IPS-18a (cell line): ENCODE measurements at regions not wholly inside any gene's neighbourhood (a gene's known extent, or its start where the extent isn't known, plus 50 kb on each side); places are given as distances from the start of the nearest gene placed in this dataset.

Experiments used
- H3K27ac ChIP-seq: one replicate; pipeline ENCODE4 v1.5.1; 2013; ENCODE audit warnings: low read length
- H3K27me3 ChIP-seq: one replicate; pipeline ENCODE4 v1.6.1; 2013; ENCODE audit warnings: mild to moderate bottlenecking, low read length; ENCODE audit not compliant: control insufficient read depth, insufficient read depth
- H3K36me3 ChIP-seq: one replicate; pipeline ENCODE4 v1.6.1; 2013; ENCODE audit warnings: low read depth, low read length; ENCODE audit not compliant: control insufficient read depth
- H3K4me1 ChIP-seq: one replicate; pipeline ENCODE4 v1.6.1; 2013; ENCODE audit warnings: low read depth, low read length; ENCODE audit not compliant: control insufficient read depth
- H3K4me3 ChIP-seq: one replicate; pipeline ENCODE4 v1.5.1; 2013; ENCODE audit warnings: low read length
- H3K9ac ChIP-seq: one replicate; pipeline ENCODE4 v1.6.1; 2013; ENCODE audit warnings: mild to moderate bottlenecking, low read length, moderate library complexity
- H3K9me3 ChIP-seq: one replicate; pipeline ENCODE4 v1.6.1; 2013; ENCODE audit warnings: low read depth, low read length; ENCODE audit not compliant: control insufficient read depth

DNA sequence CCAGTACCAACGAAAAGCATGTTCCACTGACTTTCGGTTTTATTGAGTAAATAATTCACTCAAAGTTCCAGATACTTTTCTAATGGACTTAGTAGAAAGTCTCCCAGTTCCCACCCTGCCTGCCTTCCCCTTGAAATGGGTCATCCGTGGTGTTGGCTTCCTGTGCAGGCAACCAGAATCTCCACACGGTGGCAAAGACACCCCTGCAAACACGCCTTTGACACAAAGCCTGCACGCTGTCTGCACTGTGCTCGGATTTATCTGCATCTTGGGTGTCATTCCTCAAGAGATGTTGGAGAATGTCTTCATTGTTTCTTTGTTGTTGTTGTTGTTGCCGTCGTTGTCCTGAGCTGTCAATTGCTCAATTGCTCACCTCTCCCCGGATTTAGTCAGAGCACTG, 150.0 kb upstream of the IRX2 start:
- H3K27me3 ChIP-seq: no peaks in the 10 kb centered on the region
- no peak overlapping the region for H3K27ac ChIP-seq
- no peaks in the 10 kb centered on the region for H3K9me3 ChIP-seq
- no peak overlapping the region for H3K4me3 ChIP-seq
- H3K36me3 ChIP-seq: no peaks in the 10 kb centered on the region
- peaks cover 3% of the 10 kb centered on the region for H3K4me1 ChIP-seq
- no peak overlapping the region for H3K9ac ChIP-seq

DNA sequence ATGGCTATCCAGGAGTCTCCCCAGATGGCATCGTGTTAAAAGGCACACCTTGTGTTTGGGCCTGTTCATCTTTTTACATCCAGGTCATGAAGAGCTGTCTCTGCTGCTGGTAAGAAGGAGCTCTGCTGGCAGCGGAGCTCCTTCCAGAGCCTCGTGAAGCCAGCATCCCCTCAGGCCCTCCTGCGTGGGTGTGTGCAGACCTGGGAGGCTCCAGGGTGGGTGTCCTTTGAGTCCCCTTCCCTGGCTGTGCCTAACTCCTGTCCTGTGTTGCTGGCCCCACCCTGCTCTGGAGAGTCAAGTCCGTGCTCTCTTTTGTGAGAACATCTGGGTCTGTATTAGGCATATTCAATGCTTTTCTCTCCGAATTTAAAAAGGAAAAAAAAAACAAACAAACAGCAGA, 149.6 kb upstream of the IRX2 start:
- no peak overlapping the region for H3K9ac ChIP-seq
- H3K4me1 ChIP-seq: peaks cover 3% of the 10 kb centered on the region
- no peak overlapping the region for H3K4me3 ChIP-seq
- H3K36me3 ChIP-seq: no peaks in the 10 kb centered on the region
- no peaks in the 10 kb centered on the region for H3K9me3 ChIP-seq
- no peak overlapping the region for H3K27ac ChIP-seq
- H3K27me3 ChIP-seq: no peaks in the 10 kb centered on the region

DNA sequence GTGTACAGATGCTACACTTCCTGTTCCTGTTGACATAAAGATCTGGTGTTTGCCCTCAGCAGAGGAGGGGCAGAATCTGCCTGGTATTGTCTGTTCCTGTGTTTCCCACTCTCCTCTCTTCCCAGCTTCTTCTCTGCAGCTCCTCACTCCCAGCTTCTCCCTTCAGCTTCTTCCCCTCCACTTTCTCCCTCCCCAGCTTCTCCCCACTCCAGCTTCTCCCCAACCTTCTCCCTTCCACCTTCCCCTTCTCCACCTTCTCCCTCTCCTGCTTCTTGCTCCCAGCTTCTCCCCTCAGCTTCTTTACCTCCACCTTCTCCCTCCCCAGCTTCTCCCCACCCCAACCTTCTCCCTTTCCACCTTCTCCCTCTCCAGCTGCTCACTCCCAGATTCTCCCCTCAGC, 148.9 kb upstream of the IRX2 start:
- H3K9ac ChIP-seq: no peak overlapping the region
- peaks cover 3% of the 10 kb centered on the region for H3K4me1 ChIP-seq
- H3K27ac ChIP-seq: no peak overlapping the region
- no peaks in the 10 kb centered on the region for H3K27me3 ChIP-seq
- H3K36me3 ChIP-seq: no peaks in the 10 kb centered on the region
- H3K9me3 ChIP-seq: no peaks in the 10 kb centered on the region
- H3K4me3 ChIP-seq: no peak overlapping the region

DNA sequence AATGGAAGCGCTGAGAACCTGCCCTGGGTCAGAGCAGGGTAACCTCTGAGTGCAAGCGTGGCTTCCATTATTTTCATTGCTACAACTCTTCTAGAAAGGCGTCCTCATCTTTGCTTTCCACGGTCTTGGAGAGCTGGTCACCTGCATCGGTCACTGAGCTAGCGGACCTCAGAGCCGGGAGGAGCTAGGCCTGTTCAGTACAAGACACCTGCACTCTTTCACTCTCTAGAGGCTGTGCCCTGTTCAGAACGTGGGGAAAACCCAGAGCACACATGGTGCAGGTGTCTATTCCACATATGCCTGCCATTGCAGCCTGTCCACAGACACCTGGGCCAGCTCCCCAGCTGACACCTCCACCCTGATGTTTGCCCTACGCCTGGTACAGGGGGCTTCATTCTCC, 147.8 kb upstream of the IRX2 start:
- peaks cover 3% of the 10 kb centered on the region for H3K4me1 ChIP-seq
- H3K9me3 ChIP-seq: no peaks in the 10 kb centered on the region
- H3K9ac ChIP-seq: no peak overlapping the region
- H3K27ac ChIP-seq: no peak overlapping the region
- H3K4me3 ChIP-seq: no peak overlapping the region
- H3K36me3 ChIP-seq: no peaks in the 10 kb centered on the region
- H3K27me3 ChIP-seq: no peaks in the 10 kb centered on the region

DNA sequence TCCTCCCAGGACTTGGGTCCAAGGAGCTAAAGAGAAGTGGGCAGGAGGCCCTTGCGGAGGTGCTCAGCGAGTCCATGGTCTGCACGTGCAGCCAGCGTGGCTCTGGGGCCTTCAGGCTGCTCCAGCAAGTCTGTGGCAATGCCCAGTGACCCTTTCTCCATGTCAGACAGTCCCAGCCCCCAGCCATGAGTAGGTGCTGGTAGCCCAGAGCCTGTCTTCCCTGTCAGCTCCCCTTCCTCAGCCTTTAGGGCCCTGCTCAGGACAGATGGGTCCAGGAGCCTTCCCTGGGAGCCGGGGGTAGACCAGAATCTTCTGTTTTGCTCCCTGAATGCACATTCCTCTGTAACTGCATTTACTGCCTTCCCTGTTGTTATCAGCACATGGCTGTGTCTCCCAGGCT, 147.2 kb upstream of the IRX2 start:
- H3K27me3 ChIP-seq: no peaks in the 10 kb centered on the region
- H3K36me3 ChIP-seq: no peaks in the 10 kb centered on the region
- H3K4me3 ChIP-seq: no peak overlapping the region
- H3K4me1 ChIP-seq: peaks cover 3% of the 10 kb centered on the region
- H3K9me3 ChIP-seq: no peaks in the 10 kb centered on the region
- H3K27ac ChIP-seq: no peak overlapping the region
- no peak overlapping the region for H3K9ac ChIP-seq

DNA sequence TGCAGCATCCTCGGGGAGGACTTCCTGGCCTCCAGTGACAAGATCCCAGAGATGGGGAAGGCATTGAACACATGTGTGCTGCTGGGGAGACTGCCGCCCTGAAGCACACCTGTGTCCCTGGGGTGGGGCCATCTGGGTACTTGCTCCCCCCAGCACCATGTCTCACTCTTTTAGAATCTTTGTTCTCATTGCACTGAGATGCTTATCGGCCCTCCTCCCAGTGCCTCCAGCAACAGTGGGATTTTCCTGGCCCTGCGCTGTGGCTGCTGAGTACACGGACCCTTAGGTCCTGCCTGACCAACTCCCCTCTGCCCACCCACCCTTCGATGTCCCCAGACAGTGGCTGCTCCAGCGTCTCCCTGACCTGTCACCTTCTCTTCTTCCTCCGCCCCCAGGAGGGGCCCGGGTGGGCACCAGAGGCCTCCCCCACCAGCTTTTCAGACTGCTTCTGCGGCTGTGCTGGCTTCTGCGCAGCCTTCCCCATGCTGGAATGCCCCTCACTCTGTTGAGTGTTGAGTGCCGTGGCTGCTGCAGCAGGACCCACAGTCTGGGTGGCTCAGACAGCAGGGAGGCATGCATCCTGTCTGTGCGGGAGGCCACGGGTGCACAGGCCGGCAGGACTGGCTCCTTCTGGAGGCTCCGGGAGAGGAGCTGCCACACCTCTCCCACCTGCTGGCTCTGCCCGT, 145.9 kb upstream of the IRX2 start:
- Histone ChIP-seq H3K9ac (no peak overlapping the region), H3K36me3 (no peaks in the 10 kb centered on the region), H3K4me3 (no peak overlapping the region), H3K27ac (no peak overlapping the region), H3K9me3 (no peaks in the 10 kb centered on the region), H3K4me1 (peaks cover 3% of the 10 kb centered on the region), H3K27me3 (no peaks in the 10 kb centered on the region)

DNA sequence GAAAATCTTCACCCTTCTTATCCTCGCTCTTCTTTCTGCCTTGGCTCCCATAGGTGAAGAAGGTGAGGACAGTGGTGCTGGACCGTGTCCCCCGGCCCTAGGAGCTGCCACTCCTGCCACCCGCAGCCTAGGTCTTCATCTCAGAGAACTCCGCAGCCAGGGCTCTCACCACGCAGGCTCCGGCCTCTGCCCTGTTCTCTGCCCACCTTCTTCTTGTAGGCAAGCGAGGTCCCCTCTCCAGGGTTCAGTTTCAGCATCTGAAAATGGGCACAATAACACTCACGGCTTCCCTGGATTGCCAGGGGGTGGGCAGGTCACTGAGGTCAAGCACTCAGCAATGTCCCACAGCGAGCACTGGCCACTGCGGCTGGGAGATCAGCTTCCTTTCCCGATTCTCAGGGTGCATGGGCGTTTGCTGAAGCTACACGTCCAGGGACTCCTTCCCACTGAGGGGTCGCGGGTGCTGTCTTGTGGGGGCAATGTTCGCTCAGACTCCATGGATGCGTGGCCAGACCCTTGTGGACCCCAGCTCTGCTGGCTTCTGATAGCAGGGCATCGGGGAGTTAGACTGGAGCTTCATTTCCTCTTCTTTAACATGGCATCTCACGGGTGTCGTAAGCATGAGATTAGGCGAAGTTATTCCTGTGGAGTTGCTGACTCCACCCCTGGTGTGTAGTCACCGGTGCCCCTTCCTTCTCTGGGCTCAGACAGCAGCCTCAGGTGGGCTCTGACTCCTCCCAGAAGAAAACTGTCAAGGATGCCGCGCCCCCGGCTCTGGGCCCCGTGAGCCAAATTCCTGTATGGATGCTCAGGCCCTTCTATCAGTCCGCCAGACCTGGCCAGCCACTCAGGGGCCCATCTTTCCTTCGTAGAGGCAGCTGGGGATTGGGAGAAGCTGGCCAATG, 145.1 kb upstream of the IRX2 start:
- H3K27me3 ChIP-seq: no peaks in the 10 kb centered on the region
- H3K4me1 ChIP-seq: no peaks in the 10 kb centered on the region
- no peak overlapping the region for H3K4me3 ChIP-seq
- no peak overlapping the region for H3K9ac ChIP-seq
- no peaks in the 10 kb centered on the region for H3K36me3 ChIP-seq
- no peak overlapping the region for H3K27ac ChIP-seq
- H3K9me3 ChIP-seq: no peaks in the 10 kb centered on the region

DNA sequence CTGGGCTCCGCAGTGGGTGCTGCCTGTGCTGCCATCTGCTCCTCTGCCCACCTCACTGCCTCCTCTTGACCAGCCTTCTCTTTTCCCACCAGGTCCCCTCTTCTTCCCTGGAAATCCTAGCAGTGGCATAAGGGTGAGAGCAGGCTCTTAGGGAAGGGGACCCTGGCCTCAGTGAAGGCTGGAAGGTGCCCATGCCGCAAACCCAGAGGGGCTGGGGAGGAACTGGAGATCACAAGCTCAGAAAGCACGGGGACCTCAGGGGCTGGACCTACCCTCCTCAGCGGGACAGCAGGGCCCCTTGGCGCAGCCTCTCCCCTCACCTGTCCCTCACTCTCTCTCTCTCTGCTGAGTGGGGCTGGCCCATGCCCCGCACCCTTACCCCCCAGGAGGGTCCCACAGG, 144.4 kb upstream of the IRX2 start:
- Histone ChIP-seq H3K4me1 (no peaks in the 10 kb centered on the region), H3K9me3 (no peaks in the 10 kb centered on the region), H3K36me3 (no peaks in the 10 kb centered on the region), H3K4me3 (no peak overlapping the region), H3K27me3 (no peaks in the 10 kb centered on the region), H3K9ac (no peak overlapping the region), H3K27ac (no peak overlapping the region)

DNA sequence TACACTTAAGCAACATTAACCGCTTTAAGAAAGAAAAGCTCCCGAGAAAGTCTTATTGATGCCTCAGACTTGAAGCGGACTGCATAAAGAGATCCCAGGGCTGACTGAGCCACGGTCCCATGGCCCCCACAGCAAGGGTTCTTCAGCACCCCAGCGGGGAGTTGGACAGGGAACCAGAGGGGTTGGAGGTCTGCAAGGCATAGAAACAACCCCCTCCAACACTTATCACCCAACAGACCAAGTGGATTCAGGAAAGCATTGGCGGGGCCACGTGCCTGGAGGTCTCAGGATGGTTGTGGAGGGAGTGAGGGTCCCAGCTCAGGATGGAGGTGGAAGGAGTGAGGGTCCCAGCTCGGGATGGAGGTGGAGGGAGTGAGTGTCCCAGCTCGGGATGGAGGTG, 143.7 kb upstream of the IRX2 start:
- Histone ChIP-seq H3K9ac (no peak overlapping the region), H3K36me3 (no peaks in the 10 kb centered on the region), H3K4me3 (no peak overlapping the region), H3K9me3 (no peaks in the 10 kb centered on the region), H3K27ac (no peak overlapping the region), H3K4me1 (no peaks in the 10 kb centered on the region), H3K27me3 (no peaks in the 10 kb centered on the region)

DNA sequence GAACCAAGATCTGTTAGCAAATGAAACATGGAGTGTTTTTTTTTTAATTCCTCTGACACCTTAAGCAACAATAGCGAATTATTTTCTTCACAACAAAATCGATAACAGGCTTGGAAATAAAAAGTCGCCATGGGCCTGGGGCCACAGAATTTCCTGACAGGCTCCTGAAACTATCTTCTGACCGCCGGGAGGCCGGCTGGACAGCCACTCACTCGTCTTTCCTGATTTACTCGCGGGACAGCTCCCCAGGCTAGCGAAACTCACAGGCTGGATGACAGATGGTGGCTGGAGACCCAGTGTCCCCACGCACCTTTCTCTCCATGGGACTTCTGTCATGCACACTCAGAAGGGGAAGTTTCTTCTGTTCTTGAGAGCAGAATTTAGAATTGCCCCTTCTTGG, 143.3 kb upstream of the IRX2 start:
- H3K36me3 ChIP-seq: no peaks in the 10 kb centered on the region
- H3K27ac ChIP-seq: no peak overlapping the region
- H3K4me1 ChIP-seq: no peaks in the 10 kb centered on the region
- H3K9me3 ChIP-seq: no peaks in the 10 kb centered on the region
- no peaks in the 10 kb centered on the region for H3K27me3 ChIP-seq
- no peak overlapping the region for H3K4me3 ChIP-seq
- no peak overlapping the region for H3K9ac ChIP-seq

DNA sequence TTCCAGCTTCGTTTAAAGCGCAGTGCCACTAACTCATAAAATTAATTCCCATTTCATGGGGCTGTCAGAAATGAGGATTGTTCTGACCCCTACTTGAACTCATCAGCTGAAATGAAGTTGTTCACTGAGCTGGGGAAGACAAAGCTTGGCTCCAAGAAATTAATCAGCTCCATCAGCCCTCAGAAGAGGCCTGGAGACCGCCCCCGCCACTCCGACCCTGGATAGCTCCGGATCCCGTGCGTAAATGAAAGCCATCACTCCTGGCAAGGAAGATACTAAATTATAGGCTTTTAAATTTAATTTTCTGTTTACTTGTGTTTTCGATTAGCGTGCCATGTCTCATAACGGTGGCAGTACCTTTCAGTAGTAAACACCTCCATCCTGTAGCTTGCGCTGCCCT, 142.8 kb upstream of the IRX2 start:
- H3K4me1 ChIP-seq: no peaks in the 10 kb centered on the region
- H3K9ac ChIP-seq: no peak overlapping the region
- no peaks in the 10 kb centered on the region for H3K9me3 ChIP-seq
- H3K27ac ChIP-seq: no peak overlapping the region
- no peak overlapping the region for H3K4me3 ChIP-seq
- H3K27me3 ChIP-seq: no peaks in the 10 kb centered on the region
- no peaks in the 10 kb centered on the region for H3K36me3 ChIP-seq
